ENCODE measurements at regions not wholly inside any gene's neighbourhood (a gene's known extent, or its start where the extent isn't known, plus 50 kb on each side); places are given as distances from the start of the nearest gene placed in this dataset.

DNA sequence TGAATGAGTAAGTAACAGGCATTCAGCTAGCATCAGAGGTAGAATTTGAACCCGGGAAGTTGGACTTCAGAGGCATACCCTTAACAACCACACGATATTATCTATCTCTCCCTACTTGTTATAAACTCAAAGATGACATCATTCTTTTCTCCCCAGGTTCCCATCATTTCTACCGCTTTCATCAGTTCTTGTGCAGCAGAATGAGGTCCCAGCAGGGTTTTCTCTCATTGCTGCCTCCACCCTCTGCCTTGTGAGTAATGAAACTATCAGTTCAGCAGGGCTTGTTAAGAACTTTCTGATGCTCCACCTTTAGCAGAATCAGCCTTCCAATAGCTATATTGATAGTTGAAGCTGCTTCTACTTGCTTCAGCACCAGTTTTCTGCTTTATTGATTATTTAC, 487.5 kb upstream of the KCNMB2 start:
- Histone ChIP-seq H3F3A (ENCODE audit: low read length, unreplicated experiment) (no peaks in the 10 kb centered on the region), H2AFZ (ENCODE audit: low read length) (no peak overlapping the region), H3K4me2 (ENCODE audit: low read length) (no peak overlapping the region), H3K9me2 (replicated peaks; ENCODE audit: low read length) (no peaks in the 10 kb centered on the region), H3K27ac (ENCODE audit: low read length) (no peak overlapping the region), H3K79me2 (ENCODE audit: low read length) (no peaks in the 10 kb centered on the region), H3K36me3 (ENCODE audit: low read depth, low read length) (no peaks in the 10 kb centered on the region), H3K9me3 (ENCODE audit: low read length) (no peaks in the 10 kb centered on the region), H4K20me1 (ENCODE audit: low read length) (no peaks in the 10 kb centered on the region), H3K9ac (ENCODE audit: low read length) (no peak overlapping the region), H3K4me3 (ENCODE audit: low read length) (no peak overlapping the region), H3K4me1 (ENCODE audit: insufficient read depth, low read length) (no peaks in the 10 kb centered on the region), H3K27me3 (ENCODE audit: low read length) (no peaks in the 10 kb centered on the region)
- ChIA-PET POLR2A (ENCODE audit: unreplicated experiment) (no interaction called here), CTCF (no interaction called here)
- BruUV-seq (replicated peaks): no TSS peak
- ATAC-seq: no peak
- no peak for DNase-seq
- intact Hi-C loops (cut with micrococcal nuclease): no loop called here
- no peak for TF ChIP-seq EZH2 (IDR thresholded peaks at IDR 0.05; ENCODE audit: low read length, unreplicated experiment)
- TF ChIP-seq, protein P1, sequence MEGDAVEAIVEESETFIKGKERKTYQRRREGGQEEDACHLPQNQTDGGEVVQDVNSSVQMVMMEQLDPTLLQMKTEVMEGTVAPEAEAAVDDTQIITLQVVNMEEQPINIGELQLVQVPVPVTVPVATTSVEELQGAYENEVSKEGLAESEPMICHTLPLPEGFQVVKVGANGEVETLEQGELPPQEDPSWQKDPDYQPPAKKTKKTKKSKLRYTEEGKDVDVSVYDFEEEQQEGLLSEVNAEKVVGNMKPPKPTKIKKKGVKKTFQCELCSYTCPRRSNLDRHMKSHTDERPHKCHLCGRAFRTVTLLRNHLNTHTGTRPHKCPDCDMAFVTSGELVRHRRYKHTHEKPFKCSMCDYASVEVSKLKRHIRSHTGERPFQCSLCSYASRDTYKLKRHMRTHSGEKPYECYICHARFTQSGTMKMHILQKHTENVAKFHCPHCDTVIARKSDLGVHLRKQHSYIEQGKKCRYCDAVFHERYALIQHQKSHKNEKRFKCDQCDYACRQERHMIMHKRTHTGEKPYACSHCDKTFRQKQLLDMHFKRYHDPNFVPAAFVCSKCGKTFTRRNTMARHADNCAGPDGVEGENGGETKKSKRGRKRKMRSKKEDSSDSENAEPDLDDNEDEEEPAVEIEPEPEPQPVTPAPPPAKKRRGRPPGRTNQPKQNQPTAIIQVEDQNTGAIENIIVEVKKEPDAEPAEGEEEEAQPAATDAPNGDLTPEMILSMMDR (conservative IDR thresholded peaks at IDR 0.05; ENCODE audit: low read depth, low read length): no peak
- no peak for TF ChIP-seq EZH2phosphoT487 (IDR thresholded peaks at IDR 0.05; ENCODE audit: borderline replicate concordance, low read length)

DNA sequence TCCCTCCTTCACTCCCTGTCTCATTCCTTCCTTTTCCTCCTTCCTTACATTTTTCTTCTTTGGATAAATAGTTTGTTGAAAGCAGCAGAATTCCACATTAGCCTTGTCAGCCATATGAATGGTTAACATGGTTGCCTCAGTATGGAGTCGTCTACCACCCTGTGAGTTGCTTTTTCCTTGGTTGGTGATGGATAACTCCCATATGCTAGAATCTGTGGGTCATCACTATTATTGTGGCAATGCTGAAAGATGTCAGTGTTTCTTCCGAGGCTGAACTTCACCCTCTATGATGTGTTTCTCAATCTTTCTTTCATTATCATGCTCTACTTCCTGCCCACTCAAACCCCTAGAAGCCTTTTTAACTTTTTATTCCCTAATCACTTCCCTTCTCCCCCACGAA, 481.8 kb upstream of the KCNMB2 start:
- Histone ChIP-seq H3K4me2 (ENCODE audit: low read length) (no peak overlapping the region), H3K4me1 (ENCODE audit: insufficient read depth, low read length) (no peaks in the 10 kb centered on the region), H3K36me3 (ENCODE audit: low read depth, low read length) (no peaks in the 10 kb centered on the region), H4K20me1 (ENCODE audit: low read length) (no peaks in the 10 kb centered on the region), H3F3A (ENCODE audit: low read length, unreplicated experiment) (no peaks in the 10 kb centered on the region), H3K79me2 (ENCODE audit: low read length) (no peaks in the 10 kb centered on the region), H3K9me3 (ENCODE audit: low read length) (no peaks in the 10 kb centered on the region), H3K9ac (ENCODE audit: low read length) (no peak overlapping the region), H3K27ac (ENCODE audit: low read length) (no peak overlapping the region), H3K4me3 (ENCODE audit: low read length) (no peak overlapping the region), H3K27me3 (ENCODE audit: low read length) (no peaks in the 10 kb centered on the region), H2AFZ (ENCODE audit: low read length) (no peak overlapping the region), H3K9me2 (replicated peaks; ENCODE audit: low read length) (no peaks in the 10 kb centered on the region)
- BruUV-seq (replicated peaks): no TSS peak
- ChIA-PET CTCF (no interaction called here), POLR2A (ENCODE audit: unreplicated experiment) (no interaction called here)
- no peak for DNase-seq
- intact Hi-C loops (cut with micrococcal nuclease): no loop called here
- no peak for TF ChIP-seq EZH2phosphoT487 (IDR thresholded peaks at IDR 0.05; ENCODE audit: borderline replicate concordance, low read length)
- TF ChIP-seq, protein P1 (conservative IDR thresholded peaks at IDR 0.05; ENCODE audit: low read depth, low read length): no peak
- no peak for TF ChIP-seq EZH2 (IDR thresholded peaks at IDR 0.05; ENCODE audit: low read length, unreplicated experiment)
- ATAC-seq: no peak

DNA sequence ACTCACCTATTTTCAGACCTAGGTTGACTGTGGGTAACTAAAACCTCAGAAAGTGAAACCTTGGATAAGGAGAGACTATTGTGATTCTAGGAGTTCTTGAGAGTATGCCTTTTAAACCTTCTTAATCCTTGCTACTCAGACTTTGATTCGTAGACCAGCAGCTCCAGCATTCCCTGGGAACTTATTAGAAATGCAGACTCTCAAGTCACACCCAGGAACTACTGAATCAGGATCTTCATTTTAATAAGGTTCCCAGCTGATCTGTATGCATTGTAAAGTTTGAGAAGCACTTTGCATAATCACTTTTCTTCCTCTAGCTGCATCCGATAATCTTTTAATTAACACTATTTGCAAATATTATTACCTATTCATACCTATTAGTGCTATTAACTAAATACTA, 480.3 kb upstream of the KCNMB2 start:
- TF ChIP-seq EZH2 (IDR thresholded peaks at IDR 0.05; ENCODE audit: low read length, unreplicated experiment) (no peak), EZH2phosphoT487 (IDR thresholded peaks at IDR 0.05; ENCODE audit: borderline replicate concordance, low read length) (no peak)
- TF ChIP-seq, protein P1 (conservative IDR thresholded peaks at IDR 0.05; ENCODE audit: low read depth, low read length): no peak
- POLR2A ChIA-PET (ENCODE audit: unreplicated experiment): no interaction called here
- ATAC-seq (no peak), DNase-seq (no peak)
- H3K27ac ChIP-seq (ENCODE audit: low read length): no peak overlapping the region
- no peaks in the 10 kb centered on the region for H4K20me1 ChIP-seq (ENCODE audit: low read length)
- CTCF ChIA-PET: no interaction called here
- no peak overlapping the region for H2AFZ ChIP-seq (ENCODE audit: low read length)
- H3K4me3 ChIP-seq (ENCODE audit: low read length): no peak overlapping the region
- H3K9me3 ChIP-seq (ENCODE audit: low read length): no peaks in the 10 kb centered on the region
- no peaks in the 10 kb centered on the region for H3K79me2 ChIP-seq (ENCODE audit: low read length)
- no peaks in the 10 kb centered on the region for H3F3A ChIP-seq (ENCODE audit: low read length, unreplicated experiment)
- H3K9me2 ChIP-seq (replicated peaks; ENCODE audit: low read length): no peaks in the 10 kb centered on the region
- no TSS peak for BruUV-seq (replicated peaks)
- H3K27me3 ChIP-seq (ENCODE audit: low read length): no peaks in the 10 kb centered on the region
- no peak overlapping the region for H3K4me2 ChIP-seq (ENCODE audit: low read length)
- H3K9ac ChIP-seq (ENCODE audit: low read length): no peak overlapping the region
- intact Hi-C loops (cut with micrococcal nuclease): no loop called here
- no peaks in the 10 kb centered on the region for H3K4me1 ChIP-seq (ENCODE audit: insufficient read depth, low read length)
- no peaks in the 10 kb centered on the region for H3K36me3 ChIP-seq (ENCODE audit: low read depth, low read length)

All from PC-3 (cell line).